GM18505 (cell line): ENCODE measurements at regions not wholly inside any gene's neighbourhood (a gene's known extent, or its start where the extent isn't known, plus 50 kb on each side); places are given as distances from the start of the nearest gene placed in this dataset.

ENCODE experiments used
- ATAC-seq: cut with Tn5 transposase; IDR thresholded peaks from one replicate; pipeline ENCODE4 v1.9.1; 2021; ENCODE audit not compliant: unreplicated experiment
- POLR2A ChIP-seq: IDR thresholded peaks from 4 replicates; pipeline ENCODE4 v1.6.1; 2011; ENCODE audit warnings: borderline replicate concordance; ENCODE audit not compliant: insufficient read depth, insufficient read length; ENCODE audit errors: extremely low read depth

DNA sequence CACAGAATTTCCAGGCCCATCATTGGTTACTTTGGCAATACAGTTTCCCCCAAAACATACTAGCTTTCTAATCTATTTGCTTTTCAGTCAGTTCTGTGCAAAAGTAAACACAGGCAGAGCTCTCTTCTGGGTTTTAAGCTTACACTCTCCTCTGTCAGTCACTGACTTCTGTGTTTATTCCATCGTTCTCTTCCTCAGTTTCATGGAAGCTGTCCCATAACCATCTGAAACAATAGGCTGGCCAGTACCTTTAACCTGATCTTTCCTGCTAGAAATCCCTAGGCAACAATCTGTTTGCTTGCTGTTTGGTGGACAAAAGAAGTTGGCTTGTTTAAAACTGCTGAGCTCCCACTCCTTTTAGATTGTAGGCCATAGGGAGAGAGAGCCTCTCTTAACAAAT is 431.5 kb downstream of the HACE1 start:
- no peak for TF ChIP-seq POLR2A
- ATAC-seq: no peak

DNA sequence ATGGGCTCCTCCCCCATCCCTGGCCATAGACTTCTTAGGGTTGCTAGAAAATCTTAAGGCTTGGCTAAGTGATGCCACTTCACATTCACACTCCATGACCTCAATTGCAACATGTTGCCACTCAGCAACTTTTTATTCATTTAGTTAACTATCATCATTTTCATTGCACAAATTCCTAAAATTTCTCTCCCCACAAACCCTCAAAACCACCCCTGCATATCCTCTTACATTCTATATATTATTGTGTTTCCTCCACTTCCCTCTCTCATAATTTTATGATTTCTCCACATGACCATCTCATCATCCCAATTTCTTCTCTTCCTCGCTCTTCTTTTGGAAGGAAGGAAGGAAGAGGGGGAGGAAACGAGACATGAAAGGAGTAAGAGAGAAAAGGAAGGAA is 436.0 kb downstream of the HACE1 start:
- no peak for TF ChIP-seq POLR2A
- ATAC-seq: no peak

DNA sequence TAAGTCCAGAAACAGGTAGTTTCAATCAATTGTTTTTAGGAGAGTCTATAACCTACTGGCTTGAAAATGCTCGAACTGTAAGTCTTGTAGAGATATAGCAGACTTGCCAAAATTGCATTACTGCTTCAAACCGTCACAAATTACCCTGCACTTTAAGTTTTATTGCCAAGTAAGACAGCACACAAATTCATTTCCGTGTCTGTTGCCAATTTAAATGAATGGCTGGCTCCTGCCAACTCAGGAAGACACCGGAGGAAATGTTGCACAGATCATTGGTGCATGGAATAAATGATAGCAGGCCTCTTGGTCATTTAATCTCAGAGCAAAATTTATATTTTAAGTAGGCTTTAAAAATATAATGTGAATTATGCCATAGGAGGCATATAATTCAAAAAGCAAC is 438.1 kb downstream of the HACE1 start:
- TF ChIP-seq POLR2A: no peak
- no peak for ATAC-seq

GRCh38 chr6:104418839-104419238 is 440.9 kb downstream of the HACE1 start:
- ATAC-seq: no peak
- TF ChIP-seq POLR2A: no peak

DNA sequence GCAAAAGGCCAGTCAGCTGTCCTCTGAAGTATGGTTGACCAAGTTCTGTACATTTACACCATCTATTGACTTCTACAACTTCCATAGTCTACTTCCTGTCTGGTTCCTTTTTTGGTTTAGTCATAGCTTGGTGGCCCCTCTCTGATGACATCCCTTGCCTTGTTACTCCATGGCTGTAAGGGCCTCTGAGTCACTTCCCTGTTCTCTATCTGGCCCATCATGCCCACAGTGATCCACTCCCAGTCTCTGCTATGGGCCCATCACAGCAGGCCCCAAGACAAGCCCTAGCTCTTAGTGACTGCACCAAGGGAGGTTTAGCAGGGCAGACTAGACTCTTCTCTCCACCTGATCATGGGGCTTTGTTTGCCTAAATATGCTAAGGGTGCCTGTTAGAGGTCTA is 441.6 kb downstream of the HACE1 start:
- TF ChIP-seq POLR2A: no peak
- no peak for ATAC-seq

DNA sequence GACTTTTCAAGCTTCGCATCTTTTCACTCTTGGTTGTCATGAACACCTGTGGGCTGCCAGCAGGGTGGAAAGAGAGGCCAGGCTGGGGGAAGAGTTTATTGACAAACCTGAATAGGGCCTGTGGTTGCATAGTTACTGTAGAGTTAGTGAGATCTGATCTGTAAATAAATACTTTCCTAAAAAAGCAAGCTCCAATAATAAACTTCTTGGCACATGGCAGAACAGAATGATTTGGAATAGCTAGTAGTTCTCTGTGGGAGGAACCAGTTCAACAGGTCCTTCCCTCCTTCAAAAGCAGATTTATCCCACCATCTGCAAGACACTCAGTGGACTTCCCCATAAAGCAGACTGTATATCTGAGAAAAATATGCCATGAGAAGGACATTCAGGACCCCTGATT is 445.0 kb downstream of the HACE1 start:
- no peak for ATAC-seq
- TF ChIP-seq POLR2A: no peak

DNA sequence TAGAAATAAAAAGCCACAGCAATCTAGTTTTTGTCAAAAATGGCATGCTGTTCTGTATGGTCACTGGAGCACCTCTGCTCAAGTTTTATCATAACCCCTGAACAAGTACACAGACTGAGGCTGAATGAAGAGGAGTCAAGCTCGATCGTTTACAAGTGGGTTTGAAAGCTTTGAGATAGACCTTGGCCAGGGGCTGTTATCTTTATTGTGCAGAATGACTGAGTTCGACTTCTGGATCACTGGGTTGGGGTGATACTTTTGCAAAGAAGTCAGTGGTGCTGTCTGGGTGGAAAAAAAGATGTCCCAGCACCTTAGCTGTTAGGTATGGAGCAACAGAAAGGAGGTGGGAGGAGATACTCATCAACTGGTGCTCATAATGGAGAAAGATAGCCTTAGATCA is 446.0 kb downstream of the HACE1 start:
- no peak for TF ChIP-seq POLR2A
- ATAC-seq: no peak

DNA sequence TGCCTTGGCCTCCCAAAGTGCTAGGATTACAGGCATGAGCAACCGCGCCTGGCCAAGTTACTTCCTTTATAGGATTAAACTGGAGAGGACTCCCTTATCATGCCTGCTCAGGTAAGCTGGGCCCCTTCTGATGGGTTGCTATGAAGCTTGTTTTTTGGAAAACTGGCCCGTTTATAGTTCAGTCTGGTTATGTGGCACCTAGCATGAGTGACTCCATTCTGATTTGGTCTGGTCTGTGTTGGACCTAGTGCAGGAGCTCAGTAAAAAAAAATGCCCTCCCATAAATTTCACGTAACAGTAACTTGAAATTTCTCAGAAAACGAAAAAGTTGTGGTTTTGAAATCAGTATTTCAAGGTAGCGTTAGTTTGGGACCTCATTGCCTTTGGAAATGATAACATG is 448.4 kb downstream of the HACE1 start:
- no peak for ATAC-seq
- no peak for TF ChIP-seq POLR2A

GRCh38 chr6:104409913-104410312 is 449.8 kb downstream of the HACE1 start:
- no peak for ATAC-seq
- no peak for TF ChIP-seq POLR2A

GRCh38 chr6:104407957-104408356 is 451.8 kb downstream of the HACE1 start:
- ATAC-seq: no peak
- no peak for TF ChIP-seq POLR2A

DNA sequence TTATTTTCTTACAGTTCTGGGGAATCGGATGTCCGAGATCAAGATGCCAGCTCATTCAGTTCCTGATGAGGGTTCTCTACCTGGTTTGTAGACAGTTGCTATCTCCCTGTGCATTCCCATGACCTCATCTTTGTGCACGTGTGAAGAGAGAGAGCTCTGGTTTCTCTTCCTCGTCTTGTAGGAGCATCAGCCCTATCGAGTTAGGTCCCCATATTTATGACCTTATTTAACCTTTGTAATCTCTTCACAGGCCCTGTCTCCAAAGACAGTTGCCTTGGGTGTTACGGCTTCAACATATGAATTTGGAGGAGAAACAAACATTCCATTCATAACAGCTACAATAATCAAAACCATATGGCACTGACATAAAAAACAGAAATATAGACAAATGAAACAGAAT is 455.3 kb downstream of the HACE1 start:
- no peak for ATAC-seq
- TF ChIP-seq POLR2A: no peak

GRCh38 chr6:104402572-104402971 is 457.1 kb downstream of the HACE1 start:
- no peak for TF ChIP-seq POLR2A
- ATAC-seq: no peak

DNA sequence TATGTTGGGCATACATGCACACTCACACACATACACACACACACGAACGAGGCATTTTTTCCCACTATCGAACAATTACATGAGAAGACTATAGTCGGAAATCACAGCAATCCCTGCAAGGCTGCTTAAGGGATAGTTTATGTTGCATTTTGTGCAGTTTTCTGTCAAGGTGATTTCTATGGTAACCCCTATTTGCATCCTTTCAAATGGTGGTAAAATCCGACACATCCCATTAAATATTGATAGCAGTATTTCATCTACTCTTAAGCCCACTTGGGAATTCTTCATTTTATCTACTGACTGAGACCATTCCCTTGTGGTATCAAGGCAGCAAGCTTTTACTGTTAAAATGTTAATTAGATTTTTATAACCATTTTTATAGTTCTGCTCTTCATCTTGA is 457.8 kb downstream of the HACE1 start:
- no peak for TF ChIP-seq POLR2A
- ATAC-seq: no peak

DNA sequence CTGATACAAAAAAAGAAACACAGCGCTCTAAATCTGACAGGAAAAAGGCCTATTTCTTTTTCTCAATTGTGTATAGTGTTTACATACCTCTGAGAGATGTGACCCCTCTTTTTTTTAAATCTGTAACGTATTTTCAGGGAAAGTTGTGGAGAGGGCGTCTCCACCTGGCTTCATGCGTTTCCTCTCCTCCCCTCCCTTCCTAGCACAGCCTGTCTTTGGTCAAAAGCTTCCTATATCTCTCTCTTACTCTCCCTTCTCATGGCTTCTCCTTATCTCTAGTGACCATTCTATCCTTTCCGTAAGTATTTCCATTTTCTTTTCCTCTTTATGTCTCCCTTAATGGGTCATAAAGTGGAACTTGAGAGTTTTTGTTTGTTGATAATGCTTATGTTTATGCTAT is 458.9 kb downstream of the HACE1 start:
- ATAC-seq: no peak
- no peak for TF ChIP-seq POLR2A

DNA sequence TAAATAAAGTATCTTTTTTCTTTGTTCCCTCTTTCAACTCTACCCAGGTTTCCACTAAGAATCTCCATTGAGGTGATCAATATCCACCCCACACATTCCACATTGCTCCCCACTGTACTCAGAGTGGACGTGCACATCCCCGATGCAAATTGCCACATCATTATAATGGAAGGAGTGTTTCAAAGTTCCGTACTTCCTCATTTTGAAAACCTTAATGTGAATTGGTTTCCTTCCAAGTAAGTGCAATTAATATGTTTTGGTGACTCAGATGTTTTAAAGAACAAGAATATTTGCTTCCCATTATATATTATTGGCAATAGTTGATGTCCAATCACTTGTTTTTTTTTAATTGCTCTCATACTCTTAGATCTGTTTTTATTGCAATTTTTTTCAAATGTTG is 463.6 kb downstream of the HACE1 start:
- no peak for ATAC-seq
- TF ChIP-seq POLR2A: no peak
